ENCODE measurements at regions not wholly inside any gene's neighbourhood (a gene's known extent, or its start where the extent isn't known, plus 50 kb on each side); places are given as distances from the start of the nearest gene placed in this dataset.

DNA sequence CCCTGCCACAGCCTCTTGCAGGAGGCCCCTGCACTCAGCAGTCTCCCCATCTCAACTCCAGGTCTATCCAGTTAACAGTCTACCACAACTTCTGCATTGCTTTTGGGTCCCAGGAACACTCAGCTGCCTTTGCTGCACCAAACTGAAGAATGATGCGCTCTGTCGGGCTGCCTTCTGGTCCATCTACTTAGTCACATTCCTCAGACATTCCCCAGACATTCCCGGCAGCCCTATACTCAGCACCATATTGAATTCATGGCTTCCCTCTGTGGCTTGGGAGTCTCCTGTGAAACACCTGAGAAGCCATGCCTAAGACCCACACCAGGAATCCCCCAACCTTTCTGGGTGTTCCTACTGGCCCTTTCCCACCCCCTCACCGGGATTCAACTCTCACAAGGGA is 99.6 kb upstream of the COL21A1 start:
- ATAC-seq = peak; percentile 61
- Histone ChIP-seq H4K20me1 (replicated peaks; ENCODE audit: insufficient read depth) (no peaks in the 10 kb centered on the region), H3K36me3 (ENCODE audit: insufficient read depth) (no peaks in the 10 kb centered on the region), H2AFZ (peak overlapping the region; percentile 35), H3K9me2 (ENCODE audit: insufficient read depth) (no peaks in the 10 kb centered on the region), H3K4me1 (ENCODE audit: insufficient read depth) (no peaks in the 10 kb centered on the region), H3K4me2 (no peak overlapping the region), H3K79me2 (replicated peaks; ENCODE audit: insufficient read depth) (no peaks in the 10 kb centered on the region), H3K27me3 (ENCODE audit: insufficient read depth) (no peaks in the 10 kb centered on the region), H3K27ac (ENCODE audit: low read depth) (no peak overlapping the region), H3F3A (replicated peaks; ENCODE audit: low read depth) (no peaks in the 10 kb centered on the region), H3K4me3 (no peak overlapping the region)
- Mint-ChIP-seq H3K4me1 (peaks cover 9% of the 10 kb centered on the region; the same call in 2 of the 3 replicates), H3K36me3 (ENCODE audit: low read depth) (no peaks in the 10 kb centered on the region), H3K27ac (no peak overlapping the region), H3K4me3 (no peak overlapping the region), H3K27me3 (ENCODE audit: insufficient read depth, low read depth, poor library complexity) (peaks cover 1% of the 10 kb centered on the region), H3K9me3 (no peaks in the 10 kb centered on the region)
- peak; percentile 63 for DNase-seq (ENCODE audit: low spot score)
- TF ChIP-seq EZH2phosphoT487 (IDR thresholded peaks at IDR 0.05; ENCODE audit: unreplicated experiment) (no peak), POLR2AphosphoS5 (IDR thresholded peaks at IDR 0.05; ENCODE audit: low read depth) (no peak), ZNF331 (CRISPR knock-in tag; IDR thresholded peaks at IDR 0.05; ENCODE audit: low read depth) (no peak), ZNF114 (CRISPR knock-in tag; IDR thresholded peaks at IDR 0.05) (0 out of 2 replicates have a peak, but pooled peaks have one; percentile 51)
- TF ChIP-seq, protein P1, sequence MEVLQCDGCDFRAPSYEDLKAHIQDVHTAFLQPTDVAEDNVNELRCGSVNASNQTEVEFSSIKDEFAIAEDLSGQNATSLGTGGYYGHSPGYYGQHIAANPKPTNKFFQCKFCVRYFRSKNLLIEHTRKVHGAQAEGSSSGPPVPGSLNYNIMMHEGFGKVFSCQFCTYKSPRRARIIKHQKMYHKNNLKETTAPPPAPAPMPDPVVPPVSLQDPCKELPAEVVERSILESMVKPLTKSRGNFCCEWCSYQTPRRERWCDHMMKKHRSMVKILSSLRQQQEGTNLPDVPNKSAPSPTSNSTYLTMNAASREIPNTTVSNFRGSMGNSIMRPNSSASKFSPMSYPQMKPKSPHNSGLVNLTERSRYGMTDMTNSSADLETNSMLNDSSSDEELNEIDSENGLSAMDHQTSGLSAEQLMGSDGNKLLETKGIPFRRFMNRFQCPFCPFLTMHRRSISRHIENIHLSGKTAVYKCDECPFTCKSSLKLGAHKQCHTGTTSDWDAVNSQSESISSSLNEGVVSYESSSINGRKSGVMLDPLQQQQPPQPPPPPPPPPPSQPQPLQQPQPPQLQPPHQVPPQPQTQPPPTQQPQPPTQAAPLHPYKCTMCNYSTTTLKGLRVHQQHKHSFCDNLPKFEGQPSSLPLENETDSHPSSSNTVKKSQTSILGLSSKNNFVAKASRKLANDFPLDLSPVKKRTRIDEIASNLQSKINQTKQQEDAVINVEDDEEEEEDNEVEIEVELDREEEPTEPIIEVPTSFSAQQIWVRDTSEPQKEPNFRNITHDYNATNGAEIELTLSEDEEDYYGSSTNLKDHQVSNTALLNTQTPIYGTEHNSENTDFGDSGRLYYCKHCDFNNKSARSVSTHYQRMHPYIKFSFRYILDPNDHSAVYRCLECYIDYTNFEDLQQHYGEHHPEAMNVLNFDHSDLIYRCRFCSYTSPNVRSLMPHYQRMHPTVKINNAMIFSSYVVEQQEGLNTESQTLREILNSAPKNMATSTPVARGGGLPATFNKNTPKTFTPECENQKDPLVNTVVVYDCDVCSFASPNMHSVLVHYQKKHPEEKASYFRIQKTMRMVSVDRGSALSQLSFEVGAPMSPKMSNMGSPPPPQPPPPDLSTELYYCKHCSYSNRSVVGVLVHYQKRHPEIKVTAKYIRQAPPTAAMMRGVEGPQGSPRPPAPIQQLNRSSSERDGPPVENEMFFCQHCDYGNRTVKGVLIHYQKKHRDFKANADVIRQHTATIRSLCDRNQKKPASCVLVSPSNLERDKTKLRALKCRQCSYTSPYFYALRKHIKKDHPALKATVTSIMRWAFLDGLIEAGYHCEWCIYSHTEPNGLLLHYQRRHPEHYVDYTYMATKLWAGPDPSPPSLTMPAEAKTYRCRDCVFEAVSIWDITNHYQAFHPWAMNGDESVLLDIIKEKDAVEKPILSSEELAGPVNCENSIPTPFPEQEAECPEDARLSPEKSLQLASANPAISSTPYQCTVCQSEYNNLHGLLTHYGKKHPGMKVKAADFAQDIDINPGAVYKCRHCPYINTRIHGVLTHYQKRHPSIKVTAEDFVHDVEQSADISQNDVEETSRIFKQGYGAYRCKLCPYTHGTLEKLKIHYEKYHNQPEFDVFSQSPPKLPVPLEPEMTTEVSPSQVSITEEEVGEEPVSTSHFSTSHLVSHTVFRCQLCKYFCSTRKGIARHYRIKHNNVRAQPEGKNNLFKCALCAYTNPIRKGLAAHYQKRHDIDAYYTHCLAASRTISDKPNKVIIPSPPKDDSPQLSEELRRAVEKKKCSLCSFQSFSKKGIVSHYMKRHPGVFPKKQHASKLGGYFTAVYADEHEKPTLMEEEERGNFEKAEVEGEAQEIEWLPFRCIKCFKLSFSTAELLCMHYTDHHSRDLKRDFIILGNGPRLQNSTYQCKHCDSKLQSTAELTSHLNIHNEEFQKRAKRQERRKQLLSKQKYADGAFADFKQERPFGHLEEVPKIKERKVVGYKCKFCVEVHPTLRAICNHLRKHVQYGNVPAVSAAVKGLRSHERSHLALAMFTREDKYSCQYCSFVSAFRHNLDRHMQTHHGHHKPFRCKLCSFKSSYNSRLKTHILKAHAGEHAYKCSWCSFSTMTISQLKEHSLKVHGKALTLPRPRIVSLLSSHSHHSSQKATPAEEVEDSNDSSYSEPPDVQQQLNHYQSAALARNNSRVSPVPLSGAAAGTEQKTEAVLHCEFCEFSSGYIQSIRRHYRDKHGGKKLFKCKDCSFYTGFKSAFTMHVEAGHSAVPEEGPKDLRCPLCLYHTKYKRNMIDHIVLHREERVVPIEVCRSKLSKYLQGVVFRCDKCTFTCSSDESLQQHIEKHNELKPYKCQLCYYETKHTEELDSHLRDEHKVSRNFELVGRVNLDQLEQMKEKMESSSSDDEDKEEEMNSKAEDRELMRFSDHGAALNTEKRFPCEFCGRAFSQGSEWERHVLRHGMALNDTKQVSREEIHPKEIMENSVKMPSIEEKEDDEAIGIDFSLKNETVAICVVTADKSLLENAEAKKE (CRISPR knock-in tag; IDR thresholded peaks at IDR 0.05) = peak; percentile 74; the same call in 1 of the 2 replicates
- TF ChIP-seq, protein P2, sequence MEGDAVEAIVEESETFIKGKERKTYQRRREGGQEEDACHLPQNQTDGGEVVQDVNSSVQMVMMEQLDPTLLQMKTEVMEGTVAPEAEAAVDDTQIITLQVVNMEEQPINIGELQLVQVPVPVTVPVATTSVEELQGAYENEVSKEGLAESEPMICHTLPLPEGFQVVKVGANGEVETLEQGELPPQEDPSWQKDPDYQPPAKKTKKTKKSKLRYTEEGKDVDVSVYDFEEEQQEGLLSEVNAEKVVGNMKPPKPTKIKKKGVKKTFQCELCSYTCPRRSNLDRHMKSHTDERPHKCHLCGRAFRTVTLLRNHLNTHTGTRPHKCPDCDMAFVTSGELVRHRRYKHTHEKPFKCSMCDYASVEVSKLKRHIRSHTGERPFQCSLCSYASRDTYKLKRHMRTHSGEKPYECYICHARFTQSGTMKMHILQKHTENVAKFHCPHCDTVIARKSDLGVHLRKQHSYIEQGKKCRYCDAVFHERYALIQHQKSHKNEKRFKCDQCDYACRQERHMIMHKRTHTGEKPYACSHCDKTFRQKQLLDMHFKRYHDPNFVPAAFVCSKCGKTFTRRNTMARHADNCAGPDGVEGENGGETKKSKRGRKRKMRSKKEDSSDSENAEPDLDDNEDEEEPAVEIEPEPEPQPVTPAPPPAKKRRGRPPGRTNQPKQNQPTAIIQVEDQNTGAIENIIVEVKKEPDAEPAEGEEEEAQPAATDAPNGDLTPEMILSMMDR (conservative IDR thresholded peaks at IDR 0.05; ENCODE audit: low read depth in 2 of 2) = no peak
